ENCODE measurements at regions not wholly inside any gene's neighbourhood (a gene's known extent, or its start where the extent isn't known, plus 50 kb on each side); places are given as distances from the start of the nearest gene placed in this dataset.

DNA sequence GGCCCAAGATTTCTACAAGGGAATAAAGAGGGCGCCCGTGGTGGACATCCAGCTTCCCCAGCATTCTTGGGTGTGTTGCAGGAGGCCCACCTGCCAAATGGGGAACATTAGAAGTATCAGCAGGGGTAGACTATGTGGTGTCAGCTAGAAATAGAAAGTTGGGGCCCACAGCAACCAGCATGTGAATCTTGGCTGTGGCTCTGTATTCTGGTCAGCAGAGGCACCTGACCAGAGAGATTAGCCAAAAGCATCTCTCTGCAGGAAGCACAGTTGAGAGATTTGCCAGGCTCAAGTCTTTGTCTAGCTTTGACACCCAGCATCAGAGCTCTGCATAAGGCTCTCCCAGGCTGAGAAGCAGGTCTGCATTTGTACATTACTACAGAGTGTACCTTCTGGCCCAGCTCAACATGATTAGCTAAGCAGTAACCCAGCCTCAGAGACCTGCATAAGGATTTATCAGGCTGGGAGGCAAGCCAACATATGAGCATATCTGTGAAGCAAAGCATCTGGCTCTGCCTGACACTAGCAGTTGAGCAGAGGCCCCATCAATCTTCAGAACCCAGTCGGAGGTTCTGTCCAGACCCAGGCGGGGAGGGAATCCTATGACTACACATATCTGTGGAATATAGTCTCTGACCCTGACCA is 79.9 kb downstream of the MS4A13 start:
- TF ChIP-seq NRF1 (IDR thresholded peaks at IDR 0.05; ENCODE audit: low read depth, low read length) (no peak), EP300 (IDR thresholded peaks at IDR 0.05; ENCODE audit: borderline replicate concordance in 1 of 2, low read depth in 1 of 2, low read length in 1 of 2) (no peak), FOXM1 (IDR thresholded peaks at IDR 0.05; ENCODE audit: low read depth) (no peak), TCF12 (IDR thresholded peaks at IDR 0.05) (no peak), YY1 (IDR thresholded peaks at IDR 0.05; ENCODE audit: low read depth) (no peak), CHD2 (IDR thresholded peaks at IDR 0.05; ENCODE audit: low read length, partially characterized antibody) (no peak), SMC3 (IDR thresholded peaks at IDR 0.05; ENCODE audit: low read depth, low read length) (no peak), FOXJ3 (CRISPR knock-in tag; IDR thresholded peaks at IDR 0.05) (no peak), MEF2A (IDR thresholded peaks at IDR 0.05; ENCODE audit: borderline replicate concordance, low read depth) (no peak), SIN3A (IDR thresholded peaks at IDR 0.05; ENCODE audit: borderline replicate concordance, low read depth, low read length) (no peak)
- TF ChIP-seq, protein P1, sequence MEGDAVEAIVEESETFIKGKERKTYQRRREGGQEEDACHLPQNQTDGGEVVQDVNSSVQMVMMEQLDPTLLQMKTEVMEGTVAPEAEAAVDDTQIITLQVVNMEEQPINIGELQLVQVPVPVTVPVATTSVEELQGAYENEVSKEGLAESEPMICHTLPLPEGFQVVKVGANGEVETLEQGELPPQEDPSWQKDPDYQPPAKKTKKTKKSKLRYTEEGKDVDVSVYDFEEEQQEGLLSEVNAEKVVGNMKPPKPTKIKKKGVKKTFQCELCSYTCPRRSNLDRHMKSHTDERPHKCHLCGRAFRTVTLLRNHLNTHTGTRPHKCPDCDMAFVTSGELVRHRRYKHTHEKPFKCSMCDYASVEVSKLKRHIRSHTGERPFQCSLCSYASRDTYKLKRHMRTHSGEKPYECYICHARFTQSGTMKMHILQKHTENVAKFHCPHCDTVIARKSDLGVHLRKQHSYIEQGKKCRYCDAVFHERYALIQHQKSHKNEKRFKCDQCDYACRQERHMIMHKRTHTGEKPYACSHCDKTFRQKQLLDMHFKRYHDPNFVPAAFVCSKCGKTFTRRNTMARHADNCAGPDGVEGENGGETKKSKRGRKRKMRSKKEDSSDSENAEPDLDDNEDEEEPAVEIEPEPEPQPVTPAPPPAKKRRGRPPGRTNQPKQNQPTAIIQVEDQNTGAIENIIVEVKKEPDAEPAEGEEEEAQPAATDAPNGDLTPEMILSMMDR (IDR thresholded peaks at IDR 0.05), result no peak
- TF ChIP-seq, protein P2, sequence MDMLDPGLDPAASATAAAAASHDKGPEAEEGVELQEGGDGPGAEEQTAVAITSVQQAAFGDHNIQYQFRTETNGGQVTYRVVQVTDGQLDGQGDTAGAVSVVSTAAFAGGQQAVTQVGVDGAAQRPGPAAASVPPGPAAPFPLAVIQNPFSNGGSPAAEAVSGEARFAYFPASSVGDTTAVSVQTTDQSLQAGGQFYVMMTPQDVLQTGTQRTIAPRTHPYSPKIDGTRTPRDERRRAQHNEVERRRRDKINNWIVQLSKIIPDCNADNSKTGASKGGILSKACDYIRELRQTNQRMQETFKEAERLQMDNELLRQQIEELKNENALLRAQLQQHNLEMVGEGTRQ (IDR thresholded peaks at IDR 0.05; ENCODE audit: borderline replicate concordance, low read depth, low read length), result no peak
- TF ChIP-seq, protein P3, sequence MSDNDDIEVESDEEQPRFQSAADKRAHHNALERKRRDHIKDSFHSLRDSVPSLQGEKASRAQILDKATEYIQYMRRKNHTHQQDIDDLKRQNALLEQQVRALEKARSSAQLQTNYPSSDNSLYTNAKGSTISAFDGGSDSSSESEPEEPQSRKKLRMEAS (IDR thresholded peaks at IDR 0.05; ENCODE audit: low read depth), result no peak
- TF ChIP-seq, protein P4, sequence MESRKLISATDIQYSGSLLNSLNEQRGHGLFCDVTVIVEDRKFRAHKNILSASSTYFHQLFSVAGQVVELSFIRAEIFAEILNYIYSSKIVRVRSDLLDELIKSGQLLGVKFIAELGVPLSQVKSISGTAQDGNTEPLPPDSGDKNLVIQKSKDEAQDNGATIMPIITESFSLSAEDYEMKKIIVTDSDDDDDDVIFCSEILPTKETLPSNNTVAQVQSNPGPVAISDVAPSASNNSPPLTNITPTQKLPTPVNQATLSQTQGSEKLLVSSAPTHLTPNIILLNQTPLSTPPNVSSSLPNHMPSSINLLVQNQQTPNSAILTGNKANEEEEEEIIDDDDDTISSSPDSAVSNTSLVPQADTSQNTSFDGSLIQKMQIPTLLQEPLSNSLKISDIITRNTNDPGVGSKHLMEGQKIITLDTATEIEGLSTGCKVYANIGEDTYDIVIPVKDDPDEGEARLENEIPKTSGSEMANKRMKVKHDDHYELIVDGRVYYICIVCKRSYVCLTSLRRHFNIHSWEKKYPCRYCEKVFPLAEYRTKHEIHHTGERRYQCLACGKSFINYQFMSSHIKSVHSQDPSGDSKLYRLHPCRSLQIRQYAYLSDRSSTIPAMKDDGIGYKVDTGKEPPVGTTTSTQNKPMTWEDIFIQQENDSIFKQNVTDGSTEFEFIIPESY (IDR thresholded peaks at IDR 0.05; ENCODE audit: borderline replicate concordance, low read depth), result no peak

All from SK-N-SH (cell line).